ENCODE measurements at regions not wholly inside any gene's neighbourhood (a gene's known extent, or its start where the extent isn't known, plus 50 kb on each side); places are given as distances from the start of the nearest gene placed in this dataset.

DNA sequence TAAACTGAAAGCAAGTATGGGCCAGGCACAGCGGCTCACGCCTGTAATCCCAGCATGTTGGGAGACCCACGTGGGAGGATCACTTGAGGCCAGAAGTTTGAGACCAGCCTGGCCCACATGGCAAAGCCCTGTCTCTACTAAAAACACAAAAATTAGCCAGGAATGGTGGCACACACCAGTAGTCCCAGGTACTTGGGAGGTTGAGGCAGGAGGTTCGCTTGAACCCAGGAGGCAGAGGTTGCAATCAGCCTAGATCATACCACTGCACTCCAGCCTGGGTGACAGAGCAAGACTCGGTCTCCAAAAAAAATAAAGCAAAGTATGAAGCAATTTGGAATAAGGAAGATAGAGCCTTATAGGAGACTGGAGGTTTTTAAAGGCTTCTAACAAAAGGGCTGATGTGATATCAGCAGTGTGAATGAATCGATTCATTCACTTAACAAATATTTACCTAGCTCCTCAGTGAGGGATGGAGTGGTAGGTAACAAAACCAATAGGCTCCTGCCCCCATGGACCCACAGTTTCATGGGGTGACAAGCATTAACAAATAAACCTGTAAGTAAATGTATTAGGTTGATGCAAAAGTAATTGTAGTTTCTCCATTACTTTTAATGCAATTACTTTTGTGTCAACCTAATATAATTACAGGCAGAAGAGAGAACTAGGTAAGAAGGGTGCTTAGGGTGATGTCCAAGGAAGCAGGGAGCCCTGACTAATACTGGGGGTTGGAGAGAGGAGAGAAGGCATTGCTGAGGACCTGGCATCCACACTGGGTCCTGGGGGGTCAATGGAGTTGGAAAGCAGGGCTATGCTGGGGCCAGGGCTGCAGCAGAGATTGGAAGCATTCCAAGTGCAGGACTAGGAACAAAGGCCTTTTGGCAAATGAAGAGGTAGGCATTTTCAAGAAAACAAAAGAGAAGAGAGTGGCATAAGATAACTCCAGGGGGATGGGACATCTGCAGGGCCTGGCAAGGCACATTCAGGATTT, 195.4 kb upstream of the ARL4C start:
- no peak for DNase-seq

DNA sequence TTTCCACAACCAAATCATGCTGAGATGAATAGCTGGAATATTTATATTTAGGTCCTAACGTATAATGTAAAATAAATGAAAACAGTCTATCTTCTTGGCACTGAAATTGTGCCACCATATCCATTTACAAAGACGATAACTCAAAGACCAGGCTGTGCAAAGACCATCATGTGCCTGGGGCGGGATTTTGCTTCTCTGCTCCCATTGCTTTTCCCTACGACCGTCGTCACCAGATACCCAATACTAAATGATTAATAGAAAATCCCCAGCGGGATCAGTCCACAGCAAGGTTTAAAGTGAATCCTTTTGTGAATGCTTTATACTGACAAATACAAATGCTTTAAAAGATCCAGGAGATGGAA, 194.3 kb upstream of the ARL4C start:
- DNase-seq: no peak

DNA sequence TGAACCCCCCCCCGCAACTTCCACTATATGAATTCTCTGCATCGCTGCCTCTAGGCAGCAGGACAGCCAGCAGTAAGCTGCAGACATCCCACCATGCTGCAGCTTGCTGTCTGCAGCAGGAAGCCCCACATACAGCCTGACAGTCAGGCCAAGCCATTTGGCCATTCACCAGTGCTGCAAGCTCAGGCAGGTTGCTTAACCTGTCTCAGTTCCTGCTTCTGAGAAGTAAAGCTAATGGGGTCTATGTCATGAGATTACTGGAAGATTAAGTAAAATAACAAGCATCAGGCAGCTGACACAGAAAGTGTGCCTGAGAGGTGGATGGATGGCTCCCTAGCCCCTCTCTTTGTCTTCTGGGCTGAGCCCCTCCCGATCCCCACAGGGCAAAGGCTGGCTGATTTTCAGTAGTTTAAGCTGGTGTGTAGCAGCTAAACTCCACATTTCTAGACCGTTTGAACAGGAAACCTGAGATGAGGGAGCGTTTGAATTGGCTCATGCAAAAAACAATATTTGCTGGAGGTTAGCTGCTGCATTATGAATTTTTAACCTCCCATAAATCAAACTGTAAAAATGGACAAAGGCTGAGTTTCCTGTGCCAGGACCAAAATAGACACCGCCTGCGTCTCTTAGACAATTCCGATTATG, 193.8 kb upstream of the ARL4C start:
- no peak for DNase-seq

DNA sequence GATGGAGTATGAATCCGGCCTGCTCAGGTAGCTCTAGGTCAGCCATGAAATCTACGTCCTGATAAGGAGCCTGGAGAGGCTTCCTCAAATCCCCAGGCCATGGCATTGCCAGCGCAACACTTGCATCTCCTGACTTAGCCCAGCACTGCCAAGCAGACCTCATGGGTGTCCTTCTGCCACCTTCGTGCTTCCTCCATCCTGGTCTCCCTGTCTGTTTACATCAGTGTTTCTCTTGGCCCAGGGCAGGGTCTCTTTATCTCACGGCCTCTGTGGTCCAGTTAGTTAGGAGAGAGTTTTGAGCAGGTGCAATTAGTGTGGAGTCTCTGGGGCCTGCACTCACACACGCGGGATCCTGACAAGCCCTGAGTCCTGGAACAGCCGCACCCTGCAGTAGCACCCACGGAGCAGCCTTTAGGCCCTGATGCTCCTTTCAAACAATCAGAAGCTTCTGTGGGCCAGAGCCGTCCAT, 193.1 kb upstream of the ARL4C start:
- no peak for DNase-seq

DNA sequence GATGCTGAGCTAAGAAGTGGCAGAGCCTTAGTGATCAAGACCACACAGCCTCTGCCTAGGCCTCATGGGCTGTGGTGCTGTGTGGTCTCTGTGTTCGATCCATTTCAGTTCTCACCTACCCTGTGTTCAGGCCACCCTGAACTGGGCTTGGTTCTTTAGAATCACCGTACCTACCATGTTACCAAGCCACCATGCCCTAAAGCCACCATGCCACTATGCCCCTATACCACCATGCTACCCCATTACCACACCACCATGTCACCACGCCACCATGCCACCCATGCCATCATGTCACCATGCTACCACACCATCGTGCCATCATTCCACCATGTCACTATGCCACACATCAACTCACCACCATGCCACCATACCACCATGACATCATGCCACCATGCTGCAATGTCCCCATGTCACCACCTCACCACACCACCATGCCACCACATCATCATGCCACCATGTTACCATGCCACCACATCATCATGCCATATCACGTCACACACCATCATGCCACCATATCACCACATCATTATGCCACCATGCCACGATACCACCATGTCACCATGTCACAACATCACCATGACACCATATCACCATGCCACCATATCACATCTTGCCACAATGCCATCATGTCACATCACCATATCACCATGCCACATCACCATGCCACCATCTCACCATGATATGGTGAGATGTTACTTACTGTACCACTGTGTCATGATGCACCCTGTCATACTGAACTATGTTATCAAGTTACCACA, 191.0 kb upstream of the ARL4C start:
- no peak for DNase-seq

DNA sequence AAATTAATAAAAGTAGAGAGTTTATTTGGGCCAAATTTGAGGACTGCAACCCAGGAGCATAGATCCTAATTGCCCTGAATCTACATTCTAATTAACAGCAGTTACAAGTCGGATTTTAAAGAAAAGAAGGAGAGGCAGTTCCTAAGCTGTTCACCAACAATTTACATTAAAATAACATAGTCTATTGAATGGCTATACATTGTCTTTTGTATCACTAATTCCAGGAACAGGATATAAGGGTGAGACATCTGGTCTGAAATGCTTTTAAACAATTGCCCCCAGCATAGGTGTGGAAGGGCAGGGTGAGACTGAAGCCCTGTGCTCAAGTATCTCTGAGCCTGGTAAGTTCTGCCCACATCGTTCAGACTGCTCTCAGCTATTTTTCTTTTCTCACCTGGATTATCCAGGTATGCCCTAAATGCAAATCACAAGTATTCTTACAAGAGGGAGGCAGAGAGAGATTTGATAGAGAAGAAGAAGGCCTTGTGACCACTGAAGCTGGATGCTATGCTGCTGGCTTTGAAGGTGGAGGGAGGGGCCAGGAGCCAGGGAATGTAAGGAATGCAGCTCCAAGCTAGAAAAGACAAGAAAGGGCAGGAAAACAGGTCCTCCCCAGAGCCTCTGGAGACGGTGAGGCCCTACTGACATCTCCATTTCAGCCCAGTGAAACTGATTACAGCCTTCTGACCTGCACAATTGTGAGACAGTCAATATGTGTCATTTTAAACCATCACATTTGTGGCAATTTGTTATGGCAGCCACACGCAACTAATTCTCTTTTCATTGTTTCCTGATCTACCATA, 189.4 kb upstream of the ARL4C start:
- DNase-seq: no peak

DNA sequence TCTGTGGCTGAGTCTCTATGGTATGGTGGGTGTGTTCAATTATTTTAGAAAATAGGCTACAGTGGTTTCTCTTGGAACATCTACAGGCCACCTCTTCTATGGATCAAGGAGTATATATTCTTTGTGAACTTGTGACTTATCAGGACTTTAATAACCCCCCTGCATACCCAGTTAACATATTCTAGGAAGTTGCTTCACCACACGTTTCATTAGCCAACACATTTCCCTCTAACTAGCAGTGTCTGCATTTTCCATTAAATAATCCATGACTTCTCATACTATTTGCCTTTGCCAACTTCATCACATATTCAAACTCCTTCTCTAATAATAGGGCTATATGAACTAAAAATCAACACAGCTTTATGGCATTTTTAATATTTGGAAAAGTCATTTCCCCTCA, 187.6 kb upstream of the ARL4C start:
- DNase-seq: no peak

DNA sequence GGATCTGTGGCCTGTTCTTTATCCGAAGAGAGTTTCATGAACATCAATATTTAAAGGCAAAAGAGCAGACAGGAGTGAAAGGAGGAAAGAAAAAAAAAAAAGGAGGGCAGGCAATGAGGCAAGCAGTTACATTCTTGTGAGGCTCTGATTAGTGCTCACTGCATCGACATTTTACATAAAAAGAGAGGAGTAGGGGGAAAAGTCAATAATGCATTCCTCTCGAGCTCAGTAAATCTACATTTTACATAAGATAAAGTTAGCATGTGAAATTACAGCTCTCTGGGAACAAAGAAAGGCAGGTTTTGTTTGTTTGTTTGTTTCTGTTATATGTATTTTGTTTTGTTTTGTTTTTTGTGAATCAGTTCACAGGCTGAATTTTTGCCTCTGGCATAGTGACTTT, 187.1 kb upstream of the ARL4C start:
- no peak for DNase-seq

DNA sequence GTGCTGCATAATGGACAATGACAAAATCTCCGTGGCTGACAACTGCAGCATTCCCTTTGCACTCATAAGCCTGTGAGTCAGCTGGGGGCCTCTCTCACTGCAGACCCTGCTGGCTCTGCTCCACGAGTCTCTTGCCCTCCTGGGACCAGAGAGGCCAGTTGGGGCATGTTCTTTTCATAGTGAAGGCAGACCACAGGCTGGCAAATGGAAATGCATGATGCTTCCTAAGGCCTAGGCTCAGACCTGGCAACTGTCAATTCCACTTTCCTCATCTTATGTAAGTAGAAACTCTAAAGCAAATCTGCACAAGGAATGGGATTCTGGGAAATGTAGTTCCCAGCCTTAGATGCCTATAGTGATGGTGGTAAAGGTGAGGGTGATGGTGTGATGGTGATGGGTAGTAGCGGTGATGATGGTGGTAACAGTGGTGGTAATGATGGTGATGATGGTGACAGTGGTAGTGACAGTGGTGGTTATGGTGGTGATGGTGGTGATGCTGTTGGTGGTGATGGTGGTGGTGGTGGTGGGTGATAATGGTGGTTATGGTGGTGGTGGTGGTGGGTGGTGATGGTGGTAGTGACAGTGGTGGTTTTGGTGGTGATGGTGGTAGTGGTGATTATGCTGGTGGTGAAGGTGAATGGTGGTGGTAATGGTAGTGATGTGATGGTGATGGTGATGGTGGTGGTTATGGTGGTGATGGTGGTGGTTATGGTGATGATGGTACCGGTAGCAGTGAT, 185.8 kb upstream of the ARL4C start:
- no peak for DNase-seq

DNA sequence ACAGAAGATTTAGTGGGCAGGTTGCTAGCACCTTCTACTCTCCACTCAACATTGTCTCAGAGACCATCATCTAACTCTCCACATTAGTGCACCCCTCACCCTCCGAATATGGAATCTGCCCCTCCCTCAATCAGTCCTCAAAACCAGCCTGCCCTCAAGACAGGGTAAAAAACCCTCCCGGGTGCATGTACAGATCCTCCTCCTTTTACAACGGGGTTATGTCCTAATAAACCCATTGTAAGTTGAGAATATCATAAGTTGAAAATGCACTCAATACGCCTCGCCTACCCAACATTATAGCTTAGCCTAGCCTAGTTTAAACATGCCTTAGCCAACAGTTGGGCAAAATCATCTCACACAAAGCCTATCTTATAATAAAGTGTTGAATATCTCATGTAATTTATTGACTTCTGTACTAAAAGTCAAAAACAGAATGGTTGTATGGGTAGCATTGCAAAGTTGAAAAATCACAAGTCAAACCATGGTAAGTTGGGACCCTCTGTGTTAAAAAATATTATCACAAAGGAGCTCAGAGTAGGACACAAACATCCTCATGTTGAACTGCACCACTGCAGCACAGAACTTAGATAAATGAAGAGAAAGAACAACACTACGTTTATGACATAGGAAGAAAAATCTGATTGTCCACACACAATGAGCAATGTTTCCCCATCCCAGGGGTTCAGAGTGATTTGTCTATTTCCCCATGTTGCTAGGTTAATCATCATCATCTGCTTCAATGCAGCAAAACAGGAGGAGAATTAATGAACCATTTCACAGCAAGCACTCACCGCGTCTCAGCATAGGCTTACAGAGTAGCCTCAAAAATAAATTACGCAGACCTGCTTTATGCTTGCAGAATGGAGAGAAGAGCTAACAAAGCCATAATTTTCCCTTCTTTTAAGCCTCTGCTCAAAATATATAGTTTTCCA, 184.1 kb upstream of the ARL4C start:
- no peak for DNase-seq

DNA sequence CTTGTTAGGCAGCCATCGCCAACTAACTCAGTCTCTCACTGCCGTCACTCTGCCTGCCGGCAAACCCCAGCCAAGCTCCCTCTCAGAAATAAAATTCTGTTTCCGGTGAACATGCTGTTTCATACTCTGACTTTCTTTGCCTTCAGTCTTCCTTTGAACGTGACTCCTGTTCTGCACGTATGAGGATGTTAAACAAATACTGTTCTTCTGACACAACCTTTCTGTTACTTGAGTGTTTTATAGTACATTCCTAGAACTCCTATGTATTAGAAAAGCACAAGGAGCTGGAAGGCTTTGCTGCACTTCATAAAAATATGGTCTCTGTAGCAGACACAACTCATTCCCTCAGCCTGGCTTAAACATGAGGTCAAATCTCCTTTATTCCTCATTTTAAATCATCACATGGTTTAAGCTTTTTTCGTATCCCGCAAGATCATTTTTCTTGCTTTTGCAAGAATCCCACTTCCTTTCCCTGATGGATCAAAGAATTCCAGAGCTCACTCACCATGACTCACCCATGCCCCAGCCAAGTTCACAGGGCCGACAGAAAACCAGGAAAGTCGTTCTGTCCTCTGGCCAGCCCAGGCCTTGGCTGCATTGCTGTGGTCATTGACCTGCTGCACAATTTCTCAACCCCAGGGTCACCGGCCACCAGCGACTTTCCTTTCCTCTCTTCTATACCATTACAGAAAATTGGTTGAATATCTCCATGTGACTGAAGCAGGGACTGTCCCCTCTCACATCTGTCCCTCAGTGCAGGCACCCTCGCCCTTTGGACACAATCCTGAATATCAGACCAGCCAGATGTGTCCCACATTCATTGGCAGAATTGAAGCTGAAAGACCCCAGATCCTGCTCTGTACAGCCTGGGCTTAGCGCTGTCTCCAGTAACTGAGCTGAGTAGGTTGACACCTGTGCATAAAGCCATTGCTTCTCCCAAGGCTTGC, 183.1 kb upstream of the ARL4C start:
- no peak for DNase-seq

DNA sequence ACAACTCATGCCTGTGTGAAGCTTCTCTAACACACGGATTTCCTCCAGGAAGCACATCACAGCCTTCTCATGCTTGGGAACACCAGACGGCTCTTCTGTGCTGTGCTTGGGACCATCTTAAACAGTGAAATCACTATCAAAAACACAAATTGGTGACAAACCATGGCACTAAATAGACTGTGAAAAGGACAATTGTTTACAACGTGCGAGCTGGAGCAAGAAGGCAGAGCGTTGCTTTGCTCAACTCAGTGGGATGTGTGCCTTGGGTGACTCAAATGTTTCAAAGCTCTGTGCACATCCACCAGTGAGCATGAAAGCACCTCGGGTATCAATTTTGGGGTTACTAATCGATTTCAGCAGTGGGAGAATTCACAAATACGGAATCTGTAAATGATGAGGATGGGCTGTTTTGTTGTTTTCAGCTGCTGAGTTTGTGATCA, 182.4 kb upstream of the ARL4C start:
- no peak for DNase-seq

DNA sequence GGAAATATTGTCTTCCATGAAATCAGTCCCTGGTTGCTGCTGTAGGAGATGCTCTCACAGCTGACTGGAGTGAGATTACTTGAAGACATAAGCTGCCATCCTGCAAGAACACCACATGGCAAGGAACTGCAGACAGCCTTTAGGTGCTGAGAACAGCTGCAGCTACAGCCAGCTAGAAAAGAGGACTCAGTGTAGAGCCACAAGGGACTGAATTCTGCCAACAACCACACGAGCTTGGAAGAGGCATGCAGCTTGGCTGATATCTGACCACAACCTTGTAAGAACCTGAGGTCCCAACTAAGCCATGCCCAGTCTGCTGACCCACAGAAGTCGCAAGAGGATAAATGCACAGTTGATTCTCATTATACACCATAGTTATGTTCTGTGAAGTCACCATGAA, 181.8 kb upstream of the ARL4C start:
- no peak for DNase-seq

DNA sequence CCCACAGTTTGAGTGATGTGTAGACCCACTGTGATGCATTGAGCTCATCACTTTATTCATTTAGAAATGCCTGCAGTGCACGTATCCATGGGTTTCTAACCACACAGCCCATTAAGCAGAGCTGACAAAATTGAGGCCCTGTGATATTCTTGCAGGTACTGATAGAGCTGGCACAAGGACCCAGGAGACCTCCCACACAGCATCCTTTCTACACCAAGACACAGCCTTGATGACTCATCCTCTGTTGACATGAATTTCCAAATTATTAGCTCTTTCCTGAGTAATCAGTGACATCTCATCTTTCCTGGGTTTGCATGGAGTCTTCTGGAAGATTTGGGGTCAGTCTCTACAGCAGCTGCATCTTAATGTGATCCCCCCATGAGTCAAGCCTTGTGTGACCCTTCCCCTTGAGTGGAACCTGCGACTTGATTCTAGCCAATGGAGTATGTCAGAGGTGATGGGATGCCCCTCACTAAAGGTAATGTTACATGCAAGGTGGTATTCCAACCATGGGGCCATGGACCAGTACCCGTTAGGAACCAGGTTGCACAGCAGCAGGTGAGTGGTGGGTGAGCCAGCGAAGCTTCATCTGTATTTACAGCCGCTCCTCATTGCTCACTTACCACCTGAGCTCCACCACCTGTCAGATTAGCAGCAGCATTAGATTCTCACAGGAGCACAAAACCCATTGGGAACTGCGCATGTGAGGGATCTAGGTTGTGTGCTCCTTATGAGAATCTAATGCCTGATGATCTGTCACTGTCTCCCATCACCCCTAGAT, 181.1 kb upstream of the ARL4C start:
- no peak for DNase-seq

DNA sequence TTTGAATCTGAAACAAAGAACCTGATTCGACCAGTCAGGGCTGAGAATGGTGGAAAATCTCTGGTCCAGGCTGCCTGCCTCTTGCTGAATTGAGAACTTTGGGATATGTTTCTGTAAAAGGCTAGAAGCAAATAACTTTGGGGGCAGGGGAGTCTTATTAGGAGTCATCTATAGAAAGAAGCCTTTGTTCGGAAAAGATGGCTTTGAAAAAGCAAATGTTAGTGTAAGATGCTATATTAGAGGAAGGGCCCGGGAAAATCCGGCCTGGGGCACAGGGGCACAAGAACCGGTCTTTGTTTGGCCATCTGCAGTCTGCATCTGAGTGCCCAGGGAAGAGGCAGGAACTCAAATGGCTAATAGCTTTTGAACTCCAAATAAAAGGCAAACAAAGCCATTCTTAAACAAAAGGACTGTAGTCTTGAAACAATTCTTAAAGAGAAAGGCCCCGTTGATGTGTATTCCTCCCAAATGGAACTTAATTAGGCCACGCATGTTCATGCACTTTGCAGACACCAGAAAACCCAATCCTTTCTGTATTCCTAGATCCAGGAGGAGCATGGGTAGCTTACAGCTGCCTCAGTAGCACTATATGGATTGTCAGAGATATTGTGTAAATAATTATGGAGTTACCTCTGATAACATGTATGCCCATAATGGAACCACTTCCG, 180.0 kb upstream of the ARL4C start:
- no peak for DNase-seq

DNA sequence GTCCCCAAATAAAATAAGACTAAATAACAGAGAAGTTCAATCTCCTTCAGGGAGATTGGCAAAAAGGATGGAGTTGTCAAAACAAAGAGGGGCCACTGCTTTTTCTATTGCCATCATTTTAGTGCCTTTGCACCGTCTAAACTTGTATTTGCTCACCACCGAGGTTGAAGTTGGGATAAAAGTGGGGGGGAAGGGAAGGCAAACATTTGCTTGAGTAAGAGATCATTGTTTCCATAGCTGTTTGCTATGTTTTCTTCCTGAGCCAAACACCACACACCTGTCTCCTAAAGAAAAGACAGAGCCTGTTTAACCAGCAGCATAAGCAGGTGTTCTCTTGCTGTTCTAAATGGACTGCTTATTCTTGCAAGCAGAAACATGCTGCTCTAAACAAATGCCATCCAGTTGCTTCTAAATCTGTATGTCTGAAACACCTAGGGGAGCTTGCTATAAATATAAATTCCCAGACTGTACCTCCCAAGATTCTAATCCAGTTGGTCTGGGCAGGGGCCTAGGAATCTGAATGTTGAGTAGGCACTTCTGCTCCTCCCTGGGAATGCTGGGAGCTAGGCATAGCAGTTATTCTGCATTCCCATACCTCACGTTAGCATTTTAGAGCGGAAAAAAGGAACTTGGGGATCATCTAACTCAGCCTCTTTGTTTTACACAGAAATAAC, 179.4 kb upstream of the ARL4C start:
- no peak for DNase-seq

DNA sequence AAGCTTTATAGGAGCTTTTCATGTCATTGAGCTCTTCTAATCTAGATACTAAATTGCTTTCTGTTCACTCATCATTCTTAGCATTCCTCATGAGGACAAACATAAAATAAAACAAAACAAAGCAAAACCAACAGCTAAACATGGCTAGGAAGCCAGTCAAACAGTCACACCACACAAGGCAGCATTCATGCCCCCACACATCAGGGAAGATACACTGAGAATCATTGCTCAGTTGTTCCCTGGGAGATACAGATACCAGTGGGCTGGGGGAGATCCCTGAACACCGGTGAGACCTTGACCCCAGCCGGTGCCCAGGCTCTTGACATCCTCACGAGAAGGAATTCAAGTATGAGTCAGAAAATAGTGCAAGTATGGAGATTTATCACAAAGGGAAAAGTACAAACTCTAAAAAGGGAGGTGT, 177.9 kb upstream of the ARL4C start:
- no peak for DNase-seq
